ENCODE measurements at regions not wholly inside any gene's neighbourhood (a gene's known extent, or its start where the extent isn't known, plus 50 kb on each side); places are given as distances from the start of the nearest gene placed in this dataset.

DNA sequence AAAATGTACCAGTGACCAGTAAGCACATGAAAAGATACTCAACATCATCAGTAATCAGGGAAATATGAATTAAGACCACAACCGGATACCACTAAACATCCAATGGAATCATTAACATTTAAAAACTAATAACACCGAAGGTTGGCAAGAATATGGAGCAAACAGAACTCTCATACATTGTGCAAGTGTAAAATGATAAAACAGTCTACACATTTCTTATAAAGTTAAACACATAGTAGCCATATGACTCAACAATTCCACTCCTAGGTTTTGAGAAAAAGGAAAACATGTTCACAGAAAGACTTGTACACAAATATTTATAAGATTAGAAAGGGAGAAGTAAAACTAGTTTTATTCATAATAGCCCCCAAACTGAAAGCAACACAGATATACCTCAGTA is 60.3 kb upstream of the SLCO2A1 start:
- no peak for DNase-seq
- no peaks in the 10 kb centered on the region for H3K4me1 ChIP-seq
- WGBS, 5 donors: 58 to 77% (median 74%) methylated on average over 2 of the region's 2 CpGs
- peaks cover 0 to 3% (median 0%) of the 10 kb centered on the region in 4 donors for H3K9me3 ChIP-seq
- no peaks in the 10 kb centered on the region for H3K27me3 ChIP-seq
- H3K27ac ChIP-seq: no peak overlapping the region
- intact Hi-C loops (cut with DNase I; ENCODE audit: low total_unique reads): no loop called here
- H3K4me3 ChIP-seq: no peak overlapping the region
- H3K36me3 ChIP-seq: no peaks in the 10 kb centered on the region
- TF ChIP-seq POLR2AphosphoS5 (IDR thresholded peaks at IDR 0.05) (no peak), POLR2A (IDR thresholded peaks at IDR 0.05) (no peak), EP300 (IDR thresholded peaks at IDR 0.05) (no peak)
- TF ChIP-seq, protein P1, sequence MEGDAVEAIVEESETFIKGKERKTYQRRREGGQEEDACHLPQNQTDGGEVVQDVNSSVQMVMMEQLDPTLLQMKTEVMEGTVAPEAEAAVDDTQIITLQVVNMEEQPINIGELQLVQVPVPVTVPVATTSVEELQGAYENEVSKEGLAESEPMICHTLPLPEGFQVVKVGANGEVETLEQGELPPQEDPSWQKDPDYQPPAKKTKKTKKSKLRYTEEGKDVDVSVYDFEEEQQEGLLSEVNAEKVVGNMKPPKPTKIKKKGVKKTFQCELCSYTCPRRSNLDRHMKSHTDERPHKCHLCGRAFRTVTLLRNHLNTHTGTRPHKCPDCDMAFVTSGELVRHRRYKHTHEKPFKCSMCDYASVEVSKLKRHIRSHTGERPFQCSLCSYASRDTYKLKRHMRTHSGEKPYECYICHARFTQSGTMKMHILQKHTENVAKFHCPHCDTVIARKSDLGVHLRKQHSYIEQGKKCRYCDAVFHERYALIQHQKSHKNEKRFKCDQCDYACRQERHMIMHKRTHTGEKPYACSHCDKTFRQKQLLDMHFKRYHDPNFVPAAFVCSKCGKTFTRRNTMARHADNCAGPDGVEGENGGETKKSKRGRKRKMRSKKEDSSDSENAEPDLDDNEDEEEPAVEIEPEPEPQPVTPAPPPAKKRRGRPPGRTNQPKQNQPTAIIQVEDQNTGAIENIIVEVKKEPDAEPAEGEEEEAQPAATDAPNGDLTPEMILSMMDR (IDR thresholded peaks at IDR 0.05): no peak

DNA sequence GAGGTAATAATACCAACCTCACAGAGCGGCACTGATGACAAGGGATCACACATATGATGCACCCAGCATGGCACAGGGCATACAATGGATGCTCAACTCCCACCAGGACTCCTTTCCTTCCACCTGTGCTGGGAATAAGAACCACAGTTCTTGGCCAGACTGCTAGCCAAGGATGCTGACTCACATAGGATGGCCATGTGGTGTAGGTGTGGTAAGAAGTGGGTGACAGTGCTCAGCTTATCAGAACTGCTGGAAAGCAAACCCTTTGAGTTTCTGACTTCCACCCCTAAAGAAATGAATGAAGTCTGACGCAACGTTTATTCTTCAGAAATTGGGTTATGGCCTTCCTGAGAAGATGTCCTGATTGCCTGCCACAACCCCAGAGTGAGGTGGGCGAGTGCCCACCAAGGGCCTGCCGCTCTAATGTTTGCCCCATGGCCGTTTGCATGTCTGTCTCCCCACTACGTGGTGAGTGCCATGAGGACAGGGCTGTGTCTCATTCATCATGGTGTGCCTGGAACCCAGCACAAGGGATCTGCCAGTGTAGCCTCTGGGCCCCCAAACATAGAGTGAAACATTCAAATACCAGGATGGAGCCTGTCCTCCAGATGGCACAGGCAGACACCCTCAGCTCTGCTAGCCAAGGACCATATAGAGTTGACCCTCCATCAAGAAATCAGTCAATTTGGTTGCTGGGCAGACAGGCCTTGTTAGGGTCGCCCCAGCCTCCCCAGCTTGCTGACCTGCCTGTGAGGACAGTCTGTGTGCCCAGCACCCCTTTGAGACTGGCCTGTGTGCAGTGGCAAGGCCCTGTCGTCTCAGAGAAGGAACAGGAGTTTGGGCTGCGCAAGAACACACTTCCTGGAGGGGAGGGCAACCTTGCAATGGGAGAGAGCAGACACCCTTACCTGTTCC is 57.6 kb upstream of the SLCO2A1 start:
- H3K4me1 ChIP-seq: no peaks in the 10 kb centered on the region
- intact Hi-C loops (cut with DNase I; ENCODE audit: low total_unique reads): no loop called here
- no peak overlapping the region for H3K27ac ChIP-seq
- DNase-seq: peak in 1 of 2 donors; percentile 19
- no peaks in the 10 kb centered on the region for H3K36me3 ChIP-seq
- WGBS, 5 donors: 78 to 91% (median 84%) methylated on average over 10 of the region's 10 CpGs
- TF ChIP-seq EP300 (IDR thresholded peaks at IDR 0.05) (no peak), POLR2A (IDR thresholded peaks at IDR 0.05) (no peak), POLR2AphosphoS5 (IDR thresholded peaks at IDR 0.05) (peak in 1 of 3 donors; percentile 21)
- TF ChIP-seq, protein P1 (IDR thresholded peaks at IDR 0.05): no peak
- peaks cover 0 to 3% (median 0%) of the 10 kb centered on the region in 4 donors for H3K9me3 ChIP-seq
- no peaks in the 10 kb centered on the region for H3K27me3 ChIP-seq
- H3K4me3 ChIP-seq: no peak overlapping the region

DNA sequence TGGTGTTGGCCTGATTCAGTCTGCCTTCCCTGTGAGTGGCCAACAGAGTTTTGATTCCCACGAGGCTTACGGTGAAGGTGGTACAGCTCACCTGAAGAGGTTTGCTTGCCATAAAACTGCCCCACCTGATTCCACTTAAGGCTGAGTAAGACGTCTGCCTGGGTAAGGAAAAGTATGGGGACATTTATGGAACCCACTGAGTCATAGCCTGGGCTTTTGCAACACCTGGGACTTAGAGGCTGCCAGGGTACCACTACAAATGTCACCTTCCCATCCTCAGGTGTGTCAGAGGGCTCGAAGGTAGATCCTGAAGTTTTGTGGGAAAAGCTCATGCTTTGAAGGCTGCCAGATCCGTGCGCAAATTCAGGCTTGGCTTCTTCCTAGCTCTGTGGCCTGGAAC is 56.9 kb upstream of the SLCO2A1 start:
- intact Hi-C loops (cut with DNase I; ENCODE audit: low total_unique reads): no loop called here
- Histone ChIP-seq H3K9me3 (peaks cover 0 to 3% (median 0%) of the 10 kb centered on the region in 4 donors), H3K36me3 (no peaks in the 10 kb centered on the region), H3K27ac (no peak overlapping the region), H3K4me3 (no peak overlapping the region), H3K27me3 (no peaks in the 10 kb centered on the region), H3K4me1 (no peaks in the 10 kb centered on the region)
- no peak for DNase-seq
- 91 to 97% (median 94%) methylated on average over 6 of the region's 6 CpGs for WGBS, 5 donors
- no peak for TF ChIP-seq EP300 (IDR thresholded peaks at IDR 0.05)
- no peak for TF ChIP-seq POLR2AphosphoS5 (IDR thresholded peaks at IDR 0.05)
- TF ChIP-seq POLR2A (IDR thresholded peaks at IDR 0.05): no peak
- TF ChIP-seq, protein P1 (IDR thresholded peaks at IDR 0.05): no peak

DNA sequence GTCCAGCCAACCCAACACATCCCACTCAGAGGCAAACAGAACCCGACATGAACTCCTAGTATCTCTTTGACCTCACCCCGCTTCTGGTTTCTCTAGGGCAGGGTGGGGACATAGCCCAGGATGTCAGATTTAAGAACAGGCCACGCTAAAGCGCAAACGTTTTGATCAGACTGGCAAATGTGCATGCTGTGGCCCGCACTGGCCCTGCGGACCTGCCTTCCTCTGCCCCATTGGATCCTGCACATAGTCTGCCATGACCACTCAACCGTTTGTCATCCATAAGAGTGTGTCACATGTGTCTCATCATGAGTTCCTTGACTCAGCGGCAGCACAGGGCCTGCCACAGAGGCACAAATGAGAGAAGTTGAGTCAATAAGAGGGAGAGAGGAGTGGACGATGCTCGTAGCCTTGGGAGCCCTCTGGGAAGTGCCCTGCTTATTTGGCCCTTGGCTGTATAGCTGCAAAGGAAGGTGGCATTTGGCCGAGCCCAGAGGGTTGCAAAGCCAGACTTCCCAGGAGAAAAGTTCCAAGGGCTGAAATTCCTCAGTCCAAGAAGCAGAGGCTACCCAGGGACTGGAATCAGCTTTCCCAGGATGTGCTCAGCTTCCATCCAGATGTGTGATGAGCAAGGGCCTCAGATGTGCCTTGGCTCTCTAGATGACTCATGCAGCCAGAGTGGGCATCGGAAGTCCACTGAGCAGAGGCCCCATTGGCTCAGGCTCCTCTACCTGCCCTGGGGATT is 55.5 kb upstream of the SLCO2A1 start:
- WGBS, 5 donors: 88 to 94% (median 92%) methylated on average over 11 to 13 of the region's 13 CpGs
- no peaks in the 10 kb centered on the region for H3K27me3 ChIP-seq
- intact Hi-C loops (cut with DNase I; ENCODE audit: low total_unique reads): no loop called here
- no peaks in the 10 kb centered on the region for H3K36me3 ChIP-seq
- H3K27ac ChIP-seq: no peak overlapping the region
- H3K4me3 ChIP-seq: no peak overlapping the region
- H3K9me3 ChIP-seq: peaks cover 0 to 13% (median 10%) of the 10 kb centered on the region in 4 donors
- no peak for DNase-seq
- H3K4me1 ChIP-seq: no peaks in the 10 kb centered on the region
- no peak for TF ChIP-seq EP300 (IDR thresholded peaks at IDR 0.05)

Data from stomach (tissue), 8 donors.